ENCODE measurements at regions not wholly inside any gene's neighbourhood (a gene's known extent, or its start where the extent isn't known, plus 50 kb on each side); places are given as distances from the start of the nearest gene placed in this dataset.
"Not testable (repeated sequence)": the region's sequence is repeated elsewhere in the genome, so short reads cannot be mapped to it uniquely, and the experiment has no call there.

DNA sequence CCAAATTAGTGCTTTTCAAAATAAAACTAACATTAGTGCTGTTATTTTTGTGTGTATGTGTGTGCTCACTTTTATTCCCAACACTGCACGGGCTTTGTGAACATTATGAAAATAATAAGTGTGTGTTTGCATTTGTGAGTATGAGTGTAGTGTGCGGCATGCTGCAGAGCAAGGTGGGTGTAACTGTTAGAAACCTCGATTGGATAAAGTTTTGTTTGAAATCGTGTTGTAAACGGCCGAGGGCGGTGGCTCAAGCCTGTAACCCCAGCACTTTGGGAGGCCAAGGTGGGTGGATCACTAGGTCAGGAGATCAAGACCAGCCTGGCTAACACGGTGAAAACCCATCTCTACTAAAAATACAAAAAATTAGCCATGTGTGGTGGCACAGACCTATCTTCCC, 352.0 kb downstream of the MDFIC start:
- not testable (repeated sequence) for H3K27ac ChIP-seq (ENCODE audit: low read length); H3K36me3 ChIP-seq (ENCODE audit: insufficient read depth, low read depth, low read length); H3K4me1 ChIP-seq (ENCODE audit: insufficient read depth, low read length); H3K27me3 ChIP-seq (ENCODE audit: insufficient read depth, low read length); H3K9me3 ChIP-seq (ENCODE audit: insufficient read depth, low read depth, low read length); H3K4me3 ChIP-seq (ENCODE audit: low read length); H3K9ac ChIP-seq (ENCODE audit: low read depth, low read length)

DNA sequence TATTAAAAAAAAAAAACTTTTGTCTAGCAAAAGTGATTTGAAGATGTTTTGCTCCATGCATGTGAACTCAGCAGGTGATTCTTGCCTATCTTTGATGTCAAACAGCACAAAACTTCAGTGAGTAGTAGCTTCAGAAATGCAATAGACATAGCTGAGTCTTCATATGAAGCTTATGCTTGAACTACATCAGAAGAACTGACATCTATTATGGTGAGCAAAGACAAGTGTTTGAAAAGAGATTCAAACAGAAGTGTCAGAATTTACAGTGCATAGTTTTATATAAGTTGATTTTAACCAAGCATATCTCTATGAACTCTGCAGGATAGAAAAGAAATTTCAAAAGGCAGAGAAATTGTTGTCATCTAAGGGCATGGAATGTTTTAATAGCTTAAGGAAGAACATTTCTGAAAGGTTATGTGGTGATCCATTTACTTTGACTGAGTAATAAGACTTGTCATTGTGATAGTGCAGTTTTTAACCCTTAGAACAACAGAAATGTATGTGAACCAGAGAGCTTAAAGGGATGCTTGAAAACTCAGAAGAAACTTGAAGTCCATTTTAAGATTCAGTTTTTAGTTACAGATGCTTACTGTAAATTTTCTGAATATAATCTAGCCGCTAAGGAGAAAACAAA, 351.4 kb downstream of the MDFIC start:
- no peaks in the 10 kb centered on the region for H3K9me3 ChIP-seq (ENCODE audit: insufficient read depth, low read depth, low read length)
- no peak overlapping the region for H3K4me3 ChIP-seq (ENCODE audit: low read length)
- no peaks in the 10 kb centered on the region for H3K36me3 ChIP-seq (ENCODE audit: insufficient read depth, low read depth, low read length)
- H3K27ac ChIP-seq (ENCODE audit: low read length) = no peak overlapping the region
- H3K27me3 ChIP-seq (ENCODE audit: insufficient read depth, low read length) = no peaks in the 10 kb centered on the region
- no peak overlapping the region for H3K9ac ChIP-seq (ENCODE audit: low read depth, low read length)
- H3K4me1 ChIP-seq (ENCODE audit: insufficient read depth, low read length) = no peaks in the 10 kb centered on the region

DNA sequence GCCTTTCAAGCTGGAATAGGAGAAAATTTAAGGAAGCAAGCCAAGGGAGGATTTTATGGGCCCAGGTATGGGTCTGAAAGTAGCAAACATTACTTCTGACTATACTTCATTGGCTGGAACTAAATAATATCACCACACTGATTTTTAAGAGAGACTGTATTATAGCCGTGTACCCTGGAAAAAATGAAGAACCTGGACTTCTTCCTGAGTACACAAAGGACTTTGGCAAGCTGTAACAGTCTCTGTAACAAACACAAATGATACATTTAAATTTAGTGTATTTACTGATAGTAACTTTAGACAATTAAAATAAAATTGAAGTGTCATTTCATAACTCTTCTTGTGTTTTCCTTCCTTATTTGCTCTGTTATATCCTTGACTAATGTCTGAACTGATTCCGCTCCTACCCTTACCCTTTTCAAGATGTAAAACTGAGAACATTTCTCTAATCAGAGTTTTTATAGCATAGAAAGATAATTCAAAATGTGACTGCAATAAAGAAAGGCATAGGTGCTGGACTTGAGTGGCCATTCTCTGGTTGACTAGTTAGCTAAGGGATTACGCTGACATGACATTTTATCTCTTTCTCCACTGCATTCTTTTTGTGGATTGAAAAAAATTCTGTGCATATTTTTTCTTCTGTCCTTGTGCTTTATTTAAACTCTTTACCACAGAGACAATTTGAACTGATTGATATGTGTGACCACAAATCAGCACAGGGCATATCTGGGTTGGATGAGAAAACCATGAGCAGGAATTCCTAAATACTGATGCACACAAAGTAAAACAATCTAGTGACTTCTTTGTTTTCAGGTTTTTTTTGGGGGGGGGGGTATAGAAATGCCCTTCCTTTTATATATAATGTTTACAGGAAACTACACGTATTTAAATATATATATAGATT, 349.7 kb downstream of the MDFIC start:
- Histone ChIP-seq H3K36me3 (ENCODE audit: insufficient read depth, low read depth, low read length) (no peaks in the 10 kb centered on the region), H3K27ac (ENCODE audit: low read length) (no peak overlapping the region), H3K9ac (ENCODE audit: low read depth, low read length) (no peak overlapping the region), H3K27me3 (ENCODE audit: insufficient read depth, low read length) (no peaks in the 10 kb centered on the region), H3K9me3 (ENCODE audit: insufficient read depth, low read depth, low read length) (no peaks in the 10 kb centered on the region), H3K4me1 (ENCODE audit: insufficient read depth, low read length) (no peaks in the 10 kb centered on the region), H3K4me3 (ENCODE audit: low read length) (no peak overlapping the region)

DNA sequence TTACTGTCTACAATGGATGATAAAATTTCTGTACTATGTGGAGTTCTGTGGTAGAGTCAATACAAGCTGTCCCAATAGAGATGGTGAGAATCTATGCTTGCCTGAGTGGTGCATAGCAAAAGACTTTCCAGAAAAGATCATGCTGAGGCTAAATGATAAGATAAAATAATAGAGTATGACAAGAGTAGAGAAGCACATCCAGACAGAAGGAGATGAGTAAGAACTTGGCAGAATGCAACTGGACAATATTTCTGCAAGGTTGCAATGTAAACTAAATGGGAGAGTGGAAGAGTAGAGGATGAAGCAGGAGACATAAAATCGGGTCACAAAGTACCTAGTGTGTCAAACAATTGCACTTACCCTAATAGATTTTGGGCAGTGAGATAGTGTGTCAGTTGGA, 347.6 kb downstream of the MDFIC start:
- Histone ChIP-seq H3K27ac (ENCODE audit: low read length) (no peak overlapping the region), H3K4me1 (ENCODE audit: insufficient read depth, low read length) (no peaks in the 10 kb centered on the region), H3K27me3 (ENCODE audit: insufficient read depth, low read length) (no peaks in the 10 kb centered on the region), H3K4me3 (ENCODE audit: low read length) (no peak overlapping the region), H3K9ac (ENCODE audit: low read depth, low read length) (no peak overlapping the region), H3K9me3 (ENCODE audit: insufficient read depth, low read depth, low read length) (no peaks in the 10 kb centered on the region), H3K36me3 (ENCODE audit: insufficient read depth, low read depth, low read length) (no peaks in the 10 kb centered on the region)

DNA sequence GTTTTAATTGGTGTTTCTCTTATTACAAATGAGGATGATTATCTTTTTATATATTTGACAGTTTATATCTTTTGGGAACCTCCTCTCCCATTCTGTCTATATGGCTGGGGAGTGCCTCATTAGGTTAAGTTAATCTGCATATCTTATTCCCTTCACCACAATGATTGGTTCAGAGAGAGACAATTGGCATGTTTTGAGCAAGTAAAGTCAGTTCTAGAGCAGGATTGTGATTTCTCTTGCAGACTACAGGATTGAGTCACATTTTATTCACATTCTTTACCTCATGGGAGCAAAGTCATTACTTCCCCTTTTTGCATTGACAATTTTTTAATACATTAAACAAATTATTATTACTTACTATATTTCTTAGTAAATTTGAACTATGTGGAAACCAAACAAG, 345.6 kb downstream of the MDFIC start:
- H3K9me3 ChIP-seq (ENCODE audit: insufficient read depth, low read depth, low read length) = no peaks in the 10 kb centered on the region
- H3K4me1 ChIP-seq (ENCODE audit: insufficient read depth, low read length) = no peaks in the 10 kb centered on the region
- no peak overlapping the region for H3K9ac ChIP-seq (ENCODE audit: low read depth, low read length)
- H3K27me3 ChIP-seq (ENCODE audit: insufficient read depth, low read length) = no peaks in the 10 kb centered on the region
- no peak overlapping the region for H3K27ac ChIP-seq (ENCODE audit: low read length)
- H3K4me3 ChIP-seq (ENCODE audit: low read length) = no peak overlapping the region
- no peaks in the 10 kb centered on the region for H3K36me3 ChIP-seq (ENCODE audit: insufficient read depth, low read depth, low read length)

DNA sequence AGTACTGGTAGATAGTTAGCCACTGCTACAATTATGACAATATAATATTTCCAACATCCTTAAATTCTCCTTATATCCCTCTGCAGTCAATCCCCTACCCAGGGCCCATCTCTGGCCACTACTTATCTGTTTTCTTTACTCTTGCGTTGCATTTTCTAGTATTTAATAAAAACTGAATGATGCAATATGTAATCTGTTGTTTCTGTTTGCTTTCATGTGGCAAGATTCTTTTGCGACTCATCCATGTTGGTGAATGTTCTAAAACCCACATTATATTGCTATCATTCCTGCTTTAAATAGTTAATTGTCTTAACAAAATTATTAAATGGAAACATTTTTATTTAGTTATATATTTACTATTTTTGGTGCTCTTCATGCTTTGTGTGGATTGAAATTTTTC, 338.5 kb downstream of the MDFIC start:
- Histone ChIP-seq H3K27me3 (ENCODE audit: insufficient read depth, low read length) (no peaks in the 10 kb centered on the region), H3K9me3 (ENCODE audit: insufficient read depth, low read depth, low read length) (no peaks in the 10 kb centered on the region), H3K4me3 (ENCODE audit: low read length) (no peak overlapping the region), H3K27ac (ENCODE audit: low read length) (no peak overlapping the region), H3K9ac (ENCODE audit: low read depth, low read length) (no peak overlapping the region), H3K36me3 (ENCODE audit: insufficient read depth, low read depth, low read length) (no peaks in the 10 kb centered on the region), H3K4me1 (ENCODE audit: insufficient read depth, low read length) (no peaks in the 10 kb centered on the region)

DNA sequence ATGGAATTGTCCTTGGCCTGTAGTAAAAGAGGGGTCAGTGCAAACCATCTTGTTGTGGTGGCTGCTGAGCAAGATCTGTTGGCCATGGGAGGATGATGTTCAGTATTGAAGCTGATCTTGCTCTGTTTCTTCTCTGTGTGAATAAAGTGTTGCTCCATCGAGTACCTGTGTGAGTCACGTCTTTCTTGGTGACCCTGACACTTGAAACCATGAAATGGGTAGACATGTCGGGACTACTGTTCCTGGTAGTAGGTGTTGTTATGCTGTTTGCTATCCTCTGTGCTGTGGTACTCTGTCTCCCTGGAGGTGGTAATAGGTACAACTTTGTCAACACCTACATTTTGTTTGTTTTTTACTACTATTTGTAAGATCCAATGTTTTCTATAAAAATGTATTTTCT, 330.6 kb downstream of the MDFIC start:
- Histone ChIP-seq H3K9me3 (ENCODE audit: insufficient read depth, low read depth, low read length) (no peaks in the 10 kb centered on the region), H3K9ac (ENCODE audit: low read depth, low read length) (no peak overlapping the region), H3K4me1 (ENCODE audit: insufficient read depth, low read length) (no peaks in the 10 kb centered on the region)

DNA sequence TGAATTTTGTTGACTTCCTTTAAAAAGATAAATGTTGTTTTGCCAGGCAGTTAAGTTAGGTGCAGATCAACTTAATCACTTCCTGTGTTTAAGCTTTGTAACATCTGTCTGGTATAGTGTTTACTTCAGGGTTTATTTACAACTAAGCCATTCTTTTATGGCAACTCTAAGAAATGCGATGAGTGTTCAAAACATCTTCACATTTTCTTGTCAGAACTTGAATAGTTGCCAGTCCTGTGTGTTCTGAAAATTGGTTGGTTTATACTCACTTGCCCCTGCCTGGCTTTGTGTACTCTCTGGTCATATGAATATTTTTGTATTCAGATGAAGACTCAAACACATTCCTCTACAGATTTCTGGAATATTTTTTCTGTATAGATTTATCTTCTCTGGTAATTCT, 327.2 kb downstream of the MDFIC start:
- Histone ChIP-seq H3K4me3 (ENCODE audit: low read length) (no peak overlapping the region), H3K9me3 (ENCODE audit: insufficient read depth, low read depth, low read length) (no peaks in the 10 kb centered on the region; the same call in 1 of the 2 replicates), H3K36me3 (ENCODE audit: insufficient read depth, low read depth, low read length) (no peaks in the 10 kb centered on the region), H3K9ac (ENCODE audit: low read depth, low read length) (no peak overlapping the region), H3K27me3 (ENCODE audit: insufficient read depth, low read length) (no peaks in the 10 kb centered on the region), H3K4me1 (ENCODE audit: insufficient read depth, low read length) (no peaks in the 10 kb centered on the region), H3K27ac (ENCODE audit: low read length) (no peak overlapping the region)

More for the DNA sequence above, 330.6 kb downstream of the MDFIC start:
- no peaks in the 10 kb centered on the region for H3K27me3 ChIP-seq (ENCODE audit: insufficient read depth, low read length)
- H3K36me3 ChIP-seq (ENCODE audit: insufficient read depth, low read depth, low read length) = no peaks in the 10 kb centered on the region
- H3K4me3 ChIP-seq (ENCODE audit: low read length) = no peak overlapping the region
- H3K27ac ChIP-seq (ENCODE audit: low read length) = no peak overlapping the region

DNA sequence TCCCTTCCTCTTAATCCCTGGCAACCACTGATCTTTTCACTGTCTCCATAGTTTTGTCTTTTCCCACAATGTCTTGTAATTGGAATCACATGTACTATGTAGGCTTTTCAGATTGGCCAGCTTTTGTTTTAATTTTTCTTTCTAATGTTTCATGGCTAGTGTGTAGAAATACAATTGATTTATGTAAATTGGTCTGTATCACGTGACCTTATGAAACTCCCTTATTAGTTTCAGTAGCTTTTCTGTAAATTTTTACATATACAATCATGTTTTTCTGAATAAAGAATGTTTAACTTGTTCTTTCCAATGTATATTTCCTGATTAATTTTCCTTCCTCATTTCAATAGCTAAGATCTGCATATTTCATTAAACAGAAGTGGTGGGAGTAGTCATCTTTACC, 319.3 kb downstream of the MDFIC start:
- H3K27me3 ChIP-seq (ENCODE audit: insufficient read depth, low read length) = no peaks in the 10 kb centered on the region
- no peaks in the 10 kb centered on the region for H3K4me1 ChIP-seq (ENCODE audit: insufficient read depth, low read length)
- no peaks in the 10 kb centered on the region; the same call in 1 of the 2 replicates for H3K9me3 ChIP-seq (ENCODE audit: insufficient read depth, low read depth, low read length)
- no peak overlapping the region for H3K4me3 ChIP-seq (ENCODE audit: low read length)
- no peak overlapping the region for H3K9ac ChIP-seq (ENCODE audit: low read depth, low read length)
- H3K27ac ChIP-seq (ENCODE audit: low read length) = no peak overlapping the region
- H3K36me3 ChIP-seq (ENCODE audit: insufficient read depth, low read depth, low read length) = no peaks in the 10 kb centered on the region

DNA sequence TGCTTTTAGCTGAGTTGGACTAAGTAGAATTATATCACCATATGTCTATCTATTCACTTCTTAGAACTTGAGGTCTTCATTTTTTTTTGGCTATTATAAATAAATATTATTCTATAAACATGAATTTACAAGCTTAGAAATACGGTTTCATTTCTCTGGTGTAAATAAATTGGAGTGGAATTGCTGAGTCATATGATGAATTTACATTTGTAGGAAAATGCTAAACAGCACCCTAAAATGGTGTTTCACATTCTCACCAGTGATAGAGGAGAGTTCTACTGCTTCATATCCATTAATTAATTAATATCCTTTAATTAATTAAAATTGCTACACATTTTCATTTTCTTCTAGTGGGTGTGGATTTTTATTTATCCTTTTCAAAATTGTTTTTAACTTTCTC, 318.3 kb downstream of the MDFIC start:
- Histone ChIP-seq H3K36me3 (ENCODE audit: insufficient read depth, low read depth, low read length) (no peaks in the 10 kb centered on the region), H3K27me3 (ENCODE audit: insufficient read depth, low read length) (no peaks in the 10 kb centered on the region), H3K4me3 (ENCODE audit: low read length) (no peak overlapping the region), H3K9ac (ENCODE audit: low read depth, low read length) (no peak overlapping the region), H3K27ac (ENCODE audit: low read length) (no peak overlapping the region), H3K4me1 (ENCODE audit: insufficient read depth, low read length) (no peaks in the 10 kb centered on the region), H3K9me3 (ENCODE audit: insufficient read depth, low read depth, low read length) (no peaks in the 10 kb centered on the region; the same call in 1 of the 2 replicates)

DNA sequence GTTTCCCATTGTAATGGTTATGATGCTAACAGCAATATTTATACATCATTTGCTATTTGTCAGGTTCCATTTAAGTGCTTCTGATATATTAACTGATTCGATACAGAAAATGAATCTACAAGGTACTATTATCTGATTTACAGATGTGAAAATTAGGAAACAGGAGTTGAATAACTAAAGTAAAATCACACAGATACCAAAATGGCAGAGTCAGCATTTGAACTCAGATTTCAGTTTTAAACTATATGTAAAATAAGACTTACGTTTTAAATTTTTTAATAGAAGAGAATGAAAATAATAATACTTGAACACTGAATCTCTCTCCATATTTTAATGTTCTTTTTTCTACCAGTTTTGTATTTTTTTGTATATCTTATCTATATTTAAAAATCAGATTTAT, 313.2 kb downstream of the MDFIC start:
- H3K36me3 ChIP-seq (ENCODE audit: insufficient read depth, low read depth, low read length) = no peaks in the 10 kb centered on the region
- peaks cover 34% of the 10 kb centered on the region for H3K27me3 ChIP-seq (ENCODE audit: insufficient read depth, low read length)
- H3K4me1 ChIP-seq (ENCODE audit: insufficient read depth, low read length) = no peaks in the 10 kb centered on the region
- no peaks in the 10 kb centered on the region for H3K9me3 ChIP-seq (ENCODE audit: insufficient read depth, low read depth, low read length)
- H3K9ac ChIP-seq (ENCODE audit: low read depth, low read length) = no peak overlapping the region
- H3K4me3 ChIP-seq (ENCODE audit: low read length) = no peak overlapping the region
- no peak overlapping the region for H3K27ac ChIP-seq (ENCODE audit: low read length)

DNA sequence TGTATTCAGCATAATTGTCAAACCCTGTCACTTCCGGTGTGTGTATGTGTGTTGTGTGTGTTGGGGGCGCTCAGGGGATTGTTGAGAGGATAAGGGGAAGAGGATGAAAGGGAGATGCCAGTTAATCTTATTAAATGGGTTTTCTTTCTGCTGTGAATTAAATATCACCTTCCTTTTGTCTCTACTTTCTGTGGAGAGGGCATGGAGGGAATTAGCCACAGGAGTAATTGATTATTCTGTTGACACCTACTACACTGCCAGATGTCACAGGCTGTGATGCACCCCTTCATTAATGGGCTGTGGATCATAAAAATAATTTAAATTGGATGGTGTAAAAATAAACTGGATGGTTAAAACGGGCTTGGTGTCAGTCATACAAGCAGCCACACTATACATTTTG, 311.9 kb downstream of the MDFIC start:
- no peaks in the 10 kb centered on the region; the same call in 1 of the 2 replicates for H3K4me1 ChIP-seq (ENCODE audit: insufficient read depth, low read length)
- H3K27me3 ChIP-seq (ENCODE audit: insufficient read depth, low read length) = peaks cover 47% of the 10 kb centered on the region
- H3K9me3 ChIP-seq (ENCODE audit: insufficient read depth, low read depth, low read length) = no peaks in the 10 kb centered on the region
- no peak overlapping the region for H3K9ac ChIP-seq (ENCODE audit: low read depth, low read length)
- no peak overlapping the region for H3K27ac ChIP-seq (ENCODE audit: low read length)
- H3K4me3 ChIP-seq (ENCODE audit: low read length) = no peak overlapping the region
- no peaks in the 10 kb centered on the region for H3K36me3 ChIP-seq (ENCODE audit: insufficient read depth, low read depth, low read length)
